ENCODE measurements at regions not wholly inside any gene's neighbourhood (a gene's known extent, or its start where the extent isn't known, plus 50 kb on each side); places are given as distances from the start of the nearest gene placed in this dataset.

DNA sequence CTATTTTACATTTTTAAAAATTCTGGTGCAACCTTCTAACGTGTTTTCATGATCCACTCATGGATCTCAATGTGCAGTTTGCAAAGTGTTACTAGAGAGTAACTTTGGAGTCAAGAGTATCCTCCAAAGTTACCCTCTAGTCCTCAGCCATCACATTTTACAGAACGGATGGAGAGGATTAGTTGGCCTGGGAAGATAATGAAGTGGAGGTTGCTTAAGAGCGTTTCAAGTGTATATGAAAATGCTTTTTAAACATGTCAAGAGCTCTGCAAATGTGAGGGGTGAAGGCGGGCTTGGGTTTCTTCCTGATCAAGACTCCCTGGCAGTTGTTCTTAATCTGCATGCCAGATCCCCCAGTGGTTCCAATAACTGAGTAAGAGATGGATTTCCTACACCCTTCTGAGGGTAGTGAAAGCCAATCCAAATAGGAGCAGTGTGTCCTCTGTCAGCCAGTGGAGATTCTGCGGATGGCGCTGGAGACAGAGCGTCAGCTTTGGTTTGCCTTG is 299.4 kb upstream of the NPVF start:
- Histone ChIP-seq H3K9ac (replicated peaks; ENCODE audit: extremely low read depth, insufficient read depth, low read length) (no peak overlapping the region), H3K79me2 (ENCODE audit: control insufficient read depth, insufficient read depth, low read length) (no peaks in the 10 kb centered on the region), H3K4me2 (ENCODE audit: insufficient read depth, low read length) (no peak overlapping the region), H3K27me3 (ENCODE audit: control insufficient read depth in 2 of 2, insufficient read depth in 2 of 2, low read length in 2 of 2) (no peaks in the 10 kb centered on the region), H3K27ac (ENCODE audit: insufficient read depth, low read depth, low read length) (no peak overlapping the region), H3K9me3 (replicated peaks; ENCODE audit: control insufficient read depth, insufficient read depth, low read length) (no peaks in the 10 kb centered on the region), H3K4me1 (ENCODE audit: control insufficient read depth, extremely low read depth, insufficient read depth, low read length) (no peaks in the 10 kb centered on the region), H4K20me1 (replicated peaks; ENCODE audit: control insufficient read depth, extremely low read depth, insufficient read depth, low read length) (no peaks in the 10 kb centered on the region), H3K36me3 (ENCODE audit: control insufficient read depth in 2 of 2, extremely low read depth in 1 of 2, insufficient read depth in 2 of 2, low read length in 2 of 2) (no peaks in the 10 kb centered on the region), H2AFZ (ENCODE audit: low read depth, low read length) (no peak overlapping the region), H3K4me3 (replicated peaks in 1 of 3; ENCODE audit: insufficient read depth in 1 of 3, low read depth in 1 of 3, low read length in 3 of 3) (no peak overlapping the region), H3K9me1 (replicated peaks; ENCODE audit: control insufficient read depth, extremely low read depth, insufficient read depth, low read length) (no peaks in the 10 kb centered on the region)
- DNase-seq (ENCODE audit: low read depth, low spot score) (no peak), FAIRE-seq (no peak)
- ChIA-PET POLR2A (no interaction called here), CTCF (no interaction called here)
- intact Hi-C loops (cut with micrococcal nuclease) (no loop called here), dilution Hi-C loops (cut with MboI; ENCODE audit: extremely low pct_ligation_motif_present, low sequenced_read_pairs) (no loop called here)
- TF ChIP-seq POLR2AphosphoS5 (IDR thresholded peaks at IDR 0.05; ENCODE audit: insufficient read depth, low read depth, low read length) (no peak), FOS (IDR thresholded peaks at IDR 0.05; ENCODE audit: borderline replicate concordance, insufficient read depth, low read length) (no peak), MYC (IDR thresholded peaks at IDR 0.05; ENCODE audit: low read depth, low read length) (no peak)
- TF ChIP-seq, protein P1, sequence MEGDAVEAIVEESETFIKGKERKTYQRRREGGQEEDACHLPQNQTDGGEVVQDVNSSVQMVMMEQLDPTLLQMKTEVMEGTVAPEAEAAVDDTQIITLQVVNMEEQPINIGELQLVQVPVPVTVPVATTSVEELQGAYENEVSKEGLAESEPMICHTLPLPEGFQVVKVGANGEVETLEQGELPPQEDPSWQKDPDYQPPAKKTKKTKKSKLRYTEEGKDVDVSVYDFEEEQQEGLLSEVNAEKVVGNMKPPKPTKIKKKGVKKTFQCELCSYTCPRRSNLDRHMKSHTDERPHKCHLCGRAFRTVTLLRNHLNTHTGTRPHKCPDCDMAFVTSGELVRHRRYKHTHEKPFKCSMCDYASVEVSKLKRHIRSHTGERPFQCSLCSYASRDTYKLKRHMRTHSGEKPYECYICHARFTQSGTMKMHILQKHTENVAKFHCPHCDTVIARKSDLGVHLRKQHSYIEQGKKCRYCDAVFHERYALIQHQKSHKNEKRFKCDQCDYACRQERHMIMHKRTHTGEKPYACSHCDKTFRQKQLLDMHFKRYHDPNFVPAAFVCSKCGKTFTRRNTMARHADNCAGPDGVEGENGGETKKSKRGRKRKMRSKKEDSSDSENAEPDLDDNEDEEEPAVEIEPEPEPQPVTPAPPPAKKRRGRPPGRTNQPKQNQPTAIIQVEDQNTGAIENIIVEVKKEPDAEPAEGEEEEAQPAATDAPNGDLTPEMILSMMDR (IDR thresholded peaks at IDR 0.05; ENCODE audit: extremely low read depth in 1 of 2, insufficient read depth in 1 of 2, low read depth in 1 of 2, low read length in 2 of 2): no peak
- no TSS peak for BruUV-seq (replicated peaks)

DNA sequence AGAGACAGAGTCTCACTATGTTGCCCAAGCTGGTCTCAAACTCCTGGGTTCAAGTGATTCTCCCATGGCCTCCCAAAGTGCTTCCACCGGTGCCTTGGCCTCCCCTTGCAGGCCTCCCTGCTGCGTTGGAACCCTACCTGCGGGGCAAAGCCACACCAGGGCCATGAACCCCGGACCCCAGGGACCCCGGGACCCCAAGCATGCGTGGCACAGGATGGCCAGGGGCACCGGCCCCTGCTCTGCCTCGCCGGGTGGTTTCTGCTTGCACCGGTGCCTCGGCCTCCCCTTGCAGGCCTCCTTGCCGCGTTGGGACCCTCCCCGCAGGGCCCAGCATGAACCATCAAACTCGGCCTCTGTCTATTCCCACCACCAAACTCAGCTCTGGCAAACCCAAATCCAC is 301.0 kb upstream of the NPVF start:
- POLR2A ChIA-PET: no interaction called here
- CTCF ChIA-PET: no interaction called here
- no peaks in the 10 kb centered on the region for H3K9me3 ChIP-seq (replicated peaks; ENCODE audit: control insufficient read depth, insufficient read depth, low read length)
- H3K4me3 ChIP-seq (replicated peaks in 1 of 3; ENCODE audit: insufficient read depth in 1 of 3, low read depth in 1 of 3, low read length in 3 of 3): no peak overlapping the region
- DNase-seq (ENCODE audit: low read depth, low spot score): no peak
- no peaks in the 10 kb centered on the region for H3K36me3 ChIP-seq (ENCODE audit: control insufficient read depth in 2 of 2, extremely low read depth in 1 of 2, insufficient read depth in 2 of 2, low read length in 2 of 2)
- no peaks in the 10 kb centered on the region for H3K4me1 ChIP-seq (ENCODE audit: control insufficient read depth, extremely low read depth, insufficient read depth, low read length)
- no peaks in the 10 kb centered on the region for H3K9me1 ChIP-seq (replicated peaks; ENCODE audit: control insufficient read depth, extremely low read depth, insufficient read depth, low read length)
- H3K27me3 ChIP-seq (ENCODE audit: control insufficient read depth in 2 of 2, insufficient read depth in 2 of 2, low read length in 2 of 2): no peaks in the 10 kb centered on the region
- dilution Hi-C loops (cut with MboI; ENCODE audit: extremely low pct_ligation_motif_present, low sequenced_read_pairs) (no loop called here), intact Hi-C loops (cut with micrococcal nuclease) (no loop called here)
- H3K27ac ChIP-seq (ENCODE audit: insufficient read depth, low read depth, low read length): no peak overlapping the region
- H2AFZ ChIP-seq (ENCODE audit: low read depth, low read length): no peak overlapping the region
- no peaks in the 10 kb centered on the region for H3K79me2 ChIP-seq (ENCODE audit: control insufficient read depth, insufficient read depth, low read length)
- no peak for FAIRE-seq
- no TSS peak for BruUV-seq (replicated peaks)
- no peak overlapping the region for H3K4me2 ChIP-seq (ENCODE audit: insufficient read depth, low read length)
- no peak overlapping the region for H3K9ac ChIP-seq (replicated peaks; ENCODE audit: extremely low read depth, insufficient read depth, low read length)
- TF ChIP-seq, protein P1 (IDR thresholded peaks at IDR 0.05; ENCODE audit: extremely low read depth in 1 of 2, insufficient read depth in 1 of 2, low read depth in 1 of 2, low read length in 2 of 2): no peak
- TF ChIP-seq POLR2AphosphoS5 (IDR thresholded peaks at IDR 0.05; ENCODE audit: insufficient read depth, low read depth, low read length) (no peak), POLR2A (IDR thresholded peaks at IDR 0.05; ENCODE audit: low read depth, low read length) (no peak), MYC (IDR thresholded peaks at IDR 0.05; ENCODE audit: low read depth, low read length) (no peak), JUN (IDR thresholded peaks at IDR 0.05; ENCODE audit: borderline replicate concordance, insufficient read depth, insufficient read length, low read depth) (no peak), GATA2 (IDR thresholded peaks at IDR 0.05; ENCODE audit: insufficient read depth, insufficient read length, low read depth, low read length) (no peak), FOS (IDR thresholded peaks at IDR 0.05; ENCODE audit: borderline replicate concordance, insufficient read depth, low read length) (no peak), EZH2 (IDR thresholded peaks at IDR 0.05; ENCODE audit: borderline replicate concordance, low read depth, low read length, severe bottlenecking) (no peak)
- TF ChIP-seq, protein P2, sequence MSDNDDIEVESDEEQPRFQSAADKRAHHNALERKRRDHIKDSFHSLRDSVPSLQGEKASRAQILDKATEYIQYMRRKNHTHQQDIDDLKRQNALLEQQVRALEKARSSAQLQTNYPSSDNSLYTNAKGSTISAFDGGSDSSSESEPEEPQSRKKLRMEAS (IDR thresholded peaks at IDR 0.05; ENCODE audit: insufficient read depth, insufficient read length): no peak
- H4K20me1 ChIP-seq (replicated peaks; ENCODE audit: control insufficient read depth, extremely low read depth, insufficient read depth, low read length): no peaks in the 10 kb centered on the region
